ENCODE measurements at regions not wholly inside any gene's neighbourhood (a gene's known extent, or its start where the extent isn't known, plus 50 kb on each side); places are given as distances from the start of the nearest gene placed in this dataset.

GRCh38 chr7:41058986-41059741 is 643.7 kb downstream of the INHBA start:
- TF ChIP-seq POLR2A (IDR thresholded peaks at IDR 0.05) (no peak), CTCF (IDR thresholded peaks at IDR 0.05) (no peak)

Measured in stomach (tissue), 4 donors.